ENCODE measurements at regions not wholly inside any gene's neighbourhood (a gene's known extent, or its start where the extent isn't known, plus 50 kb on each side); places are given as distances from the start of the nearest gene placed in this dataset.
"Not testable (repeated sequence)": the region's sequence is repeated elsewhere in the genome, so short reads cannot be mapped to it uniquely, and the experiment has no call there.

GRCh38 chr20:23151008-23151703 lies 65.0 kb upstream of the CD93 start:
- no peak for DNase-seq (ENCODE audit: low spot score)

- DNase-seq (ENCODE audit: low spot score), result no peak
Measured at GRCh38 chr20:23150304-23151007, 64.3 kb upstream of the CD93 start.

GRCh38 chr20:23149623-23150279 lies 63.6 kb upstream of the CD93 start:
- DNase-seq (ENCODE audit: low spot score), result no peak

GRCh38 chr20:23148731-23149570 lies 62.8 kb upstream of the CD93 start:
- DNase-seq (ENCODE audit: low spot score), result no peak

GRCh38 chr20:23147964-23148730 lies 62.0 kb upstream of the CD93 start:
- DNase-seq (ENCODE audit: low spot score), result peak; percentile 75

GRCh38 chr20:23147647-23147963 lies 61.5 kb upstream of the CD93 start:
- no peak for DNase-seq (ENCODE audit: low spot score)

GRCh38 chr20:23146857-23147637 lies 60.9 kb upstream of the CD93 start:
- DNase-seq (ENCODE audit: low spot score), result no peak

GRCh38 chr20:23146181-23146580 lies 60.1 kb upstream of the CD93 start:
- no peak for DNase-seq (ENCODE audit: low spot score)

- no peak for DNase-seq (ENCODE audit: low spot score)
Measured at GRCh38 chr20:23145281-23145700, 59.2 kb upstream of the CD93 start.

GRCh38 chr20:23144856-23145255 lies 58.7 kb upstream of the CD93 start:
- DNase-seq (ENCODE audit: low spot score), result no peak

- no peak for DNase-seq (ENCODE audit: low spot score)
Measured at GRCh38 chr20:23143986-23144690, 58.0 kb upstream of the CD93 start.

GRCh38 chr20:23143098-23143497 lies 57.0 kb upstream of the CD93 start:
- DNase-seq (ENCODE audit: low spot score), result no peak

GRCh38 chr20:23142162-23143050 lies 56.3 kb upstream of the CD93 start:
- DNase-seq (ENCODE audit: low spot score), result no peak

- DNase-seq (ENCODE audit: low spot score), result no peak
Measured at GRCh38 chr20:23141450-23142161, 55.5 kb upstream of the CD93 start.

GRCh38 chr20:23140991-23141390 lies 54.9 kb upstream of the CD93 start:
- no peak for DNase-seq (ENCODE audit: low spot score)

- DNase-seq (ENCODE audit: low spot score), result not testable (repeated sequence)
Measured at GRCh38 chr20:23139984-23140383, 53.9 kb upstream of the CD93 start.

GRCh38 chr20:23139524-23139923 lies 53.4 kb upstream of the CD93 start:
- no peak for DNase-seq (ENCODE audit: low spot score)

- no peak for DNase-seq (ENCODE audit: low spot score)
Measured at GRCh38 chr20:23138682-23139081, 52.6 kb upstream of the CD93 start.

- DNase-seq (ENCODE audit: low spot score), result no peak
Measured at GRCh38 chr20:23138226-23138625, 52.1 kb upstream of the CD93 start.
